Fibroblast of lung (primary cell): ENCODE measurements at regions not wholly inside any gene's neighbourhood (a gene's known extent, or its start where the extent isn't known, plus 50 kb on each side); places are given as distances from the start of the nearest gene placed in this dataset.

Experiments
- EZH2 ChIP-seq: IDR thresholded peaks from 2 replicates; pipeline ENCODE4 v1.5.1; 2012; ENCODE audit warnings: low read length, control low read depth, mild to moderate bottlenecking; ENCODE audit errors: missing control alignments
- TF ChIP-seq, protein P1 (sequence below), 2 donors: IDR thresholded peaks in 1 of 2; conservative IDR thresholded peaks in 1 of 2; 1 replicate in 1 of 2; 2 replicates in 1 of 2; pipeline ENCODE4 v1.5.1; 2011 to 2012; ENCODE audit warnings: low read length in 2 of 2, control low read depth in 1 of 2, inconsistent platforms in 1 of 2, low read depth in 1 of 2, mild to moderate bottlenecking in 1 of 2

DNA sequence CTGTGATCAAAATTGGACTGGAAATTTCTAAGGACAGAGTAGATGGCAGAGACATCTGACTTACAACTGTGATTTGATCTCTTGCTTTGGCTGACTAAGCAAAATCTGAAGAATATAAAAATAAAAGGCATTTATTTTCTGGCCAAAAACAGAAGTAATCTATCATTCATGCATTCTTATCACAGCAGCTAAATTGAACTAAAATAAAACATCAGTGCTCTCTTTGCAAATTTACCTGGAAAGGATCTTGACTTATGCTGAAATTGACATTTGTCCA, 81.4 kb upstream of the ZNF678 start:
- TF ChIP-seq, protein P1, sequence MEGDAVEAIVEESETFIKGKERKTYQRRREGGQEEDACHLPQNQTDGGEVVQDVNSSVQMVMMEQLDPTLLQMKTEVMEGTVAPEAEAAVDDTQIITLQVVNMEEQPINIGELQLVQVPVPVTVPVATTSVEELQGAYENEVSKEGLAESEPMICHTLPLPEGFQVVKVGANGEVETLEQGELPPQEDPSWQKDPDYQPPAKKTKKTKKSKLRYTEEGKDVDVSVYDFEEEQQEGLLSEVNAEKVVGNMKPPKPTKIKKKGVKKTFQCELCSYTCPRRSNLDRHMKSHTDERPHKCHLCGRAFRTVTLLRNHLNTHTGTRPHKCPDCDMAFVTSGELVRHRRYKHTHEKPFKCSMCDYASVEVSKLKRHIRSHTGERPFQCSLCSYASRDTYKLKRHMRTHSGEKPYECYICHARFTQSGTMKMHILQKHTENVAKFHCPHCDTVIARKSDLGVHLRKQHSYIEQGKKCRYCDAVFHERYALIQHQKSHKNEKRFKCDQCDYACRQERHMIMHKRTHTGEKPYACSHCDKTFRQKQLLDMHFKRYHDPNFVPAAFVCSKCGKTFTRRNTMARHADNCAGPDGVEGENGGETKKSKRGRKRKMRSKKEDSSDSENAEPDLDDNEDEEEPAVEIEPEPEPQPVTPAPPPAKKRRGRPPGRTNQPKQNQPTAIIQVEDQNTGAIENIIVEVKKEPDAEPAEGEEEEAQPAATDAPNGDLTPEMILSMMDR (conservative IDR thresholded peaks at IDR 0.05 in 1 of 2, IDR thresholded peaks at IDR 0.05 in 1 of 2; ENCODE audit: low read depth in 1 of 2, low read length in 2 of 2): no peak
- TF ChIP-seq EZH2: no peak
